ENCODE measurements at regions not wholly inside any gene's neighbourhood (a gene's known extent, or its start where the extent isn't known, plus 50 kb on each side); places are given as distances from the start of the nearest gene placed in this dataset.

- Histone ChIP-seq H3K4me3 (no peak overlapping the region), H3K27ac (no peak overlapping the region), H3K27me3 (ENCODE audit: low read depth) (no peaks in the 10 kb centered on the region), H3K9me3 (no peaks in the 10 kb centered on the region), H3K4me1 (no peaks in the 10 kb centered on the region), H3K36me3 (no peaks in the 10 kb centered on the region)
- no peak for TF ChIP-seq CTCF (IDR thresholded peaks at IDR 0.05)
- DNase-seq: no peak
- intact Hi-C loops (cut with DNase I): no loop called here
- no peak for ATAC-seq
These were observed 854.2 kb downstream of the SI start for GRCh38 chr3:164224126-164224525.

GRCh38 chr3:164222197-164222596, 856.1 kb downstream of the SI start:
- Histone ChIP-seq H3K36me3 (no peaks in the 10 kb centered on the region), H3K9me3 (no peaks in the 10 kb centered on the region), H3K4me1 (no peaks in the 10 kb centered on the region), H3K27ac (no peak overlapping the region), H3K27me3 (ENCODE audit: low read depth) (no peaks in the 10 kb centered on the region), H3K4me3 (no peak overlapping the region)
- TF ChIP-seq CTCF (IDR thresholded peaks at IDR 0.05): no peak
- intact Hi-C loops (cut with DNase I): no loop called here
- DNase-seq (no peak), ATAC-seq (no peak)

GRCh38 chr3:164221297-164221696, 857.0 kb downstream of the SI start:
- H3K9me3 ChIP-seq: no peaks in the 10 kb centered on the region

GRCh38 chr3:164209363-164209762, 868.9 kb downstream of the SI start:
- Histone ChIP-seq H3K4me1 (no peaks in the 10 kb centered on the region), H3K9me3 (no peaks in the 10 kb centered on the region), H3K36me3 (no peaks in the 10 kb centered on the region), H3K4me3 (no peak overlapping the region), H3K27ac (no peak overlapping the region), H3K27me3 (ENCODE audit: low read depth) (no peaks in the 10 kb centered on the region)
- intact Hi-C loops (cut with DNase I): no loop called here
- TF ChIP-seq CTCF (IDR thresholded peaks at IDR 0.05): no peak
- ATAC-seq: no peak
- DNase-seq: no peak

More at GRCh38 chr3:164221297-164221696, 857.0 kb downstream of the SI start:
- no peak overlapping the region for H3K27ac ChIP-seq
- no peaks in the 10 kb centered on the region for H3K27me3 ChIP-seq (ENCODE audit: low read depth)
- H3K36me3 ChIP-seq: no peaks in the 10 kb centered on the region
- H3K4me1 ChIP-seq: no peaks in the 10 kb centered on the region
- no peak for TF ChIP-seq CTCF (IDR thresholded peaks at IDR 0.05)
- no peak for DNase-seq
- no peak overlapping the region for H3K4me3 ChIP-seq
- intact Hi-C loops (cut with DNase I): no loop called here
- ATAC-seq: no peak

- TF ChIP-seq CTCF (IDR thresholded peaks at IDR 0.05): no peak
- Histone ChIP-seq H3K9me3 (no peaks in the 10 kb centered on the region), H3K4me3 (no peak overlapping the region), H3K4me1 (no peaks in the 10 kb centered on the region), H3K27ac (no peak overlapping the region), H3K27me3 (ENCODE audit: low read depth) (no peaks in the 10 kb centered on the region), H3K36me3 (no peaks in the 10 kb centered on the region)
- ATAC-seq (no peak), DNase-seq (no peak)
- intact Hi-C loops (cut with DNase I): no loop called here
These were observed 869.5 kb downstream of the SI start for GRCh38 chr3:164208821-164209220.

GRCh38 chr3:164208048-164208447, 870.2 kb downstream of the SI start:
- Histone ChIP-seq H3K27ac (no peak overlapping the region), H3K4me1 (no peaks in the 10 kb centered on the region), H3K4me3 (no peak overlapping the region), H3K9me3 (no peaks in the 10 kb centered on the region), H3K27me3 (ENCODE audit: low read depth) (no peaks in the 10 kb centered on the region), H3K36me3 (no peaks in the 10 kb centered on the region)
- DNase-seq (no peak), ATAC-seq (no peak)
- TF ChIP-seq CTCF (IDR thresholded peaks at IDR 0.05): no peak
- intact Hi-C loops (cut with DNase I): no loop called here

Data from lower lobe of right lung (tissue), 2 donors.